ENCODE measurements at regions not wholly inside any gene's neighbourhood (a gene's known extent, or its start where the extent isn't known, plus 50 kb on each side); places are given as distances from the start of the nearest gene placed in this dataset.

DNA sequence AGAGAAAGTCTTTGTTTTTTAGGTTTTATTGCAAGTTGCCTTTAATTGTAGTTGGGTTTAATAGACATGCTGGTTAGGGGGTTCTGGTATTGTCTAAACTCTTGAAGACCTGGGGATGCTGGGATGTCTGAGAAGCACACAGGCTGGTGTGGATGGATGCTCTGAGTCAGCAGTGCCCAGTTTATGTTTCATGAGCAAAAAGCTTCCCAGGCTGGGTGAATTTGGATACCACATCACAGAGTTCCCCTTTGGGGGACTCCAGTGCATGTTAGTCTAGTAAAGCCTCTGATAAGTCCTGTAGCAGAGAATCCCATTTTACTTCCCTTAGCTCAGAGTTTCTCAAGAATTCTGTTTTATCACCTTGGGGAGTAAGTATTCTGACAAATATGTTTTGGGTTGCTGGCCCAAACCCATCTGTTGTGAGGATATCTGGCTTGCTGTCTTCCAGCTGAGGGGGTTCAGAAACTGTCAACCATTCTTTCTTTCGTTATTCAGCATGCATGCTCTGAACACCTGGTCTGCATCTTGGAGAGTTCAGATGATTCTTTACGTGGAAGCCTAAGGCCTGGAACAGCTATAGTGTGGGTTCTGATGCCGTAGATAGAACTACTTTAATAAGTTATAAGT, 509.1 kb downstream of the VRK1 start:
- DNase-seq (no peak), ATAC-seq (no peak)
- no peak overlapping the region for H3K4me3 ChIP-seq (ENCODE audit: low read length)
- no peaks in the 10 kb centered on the region for H3K9me3 ChIP-seq (ENCODE audit: control insufficient read depth, insufficient read depth, low read length)
- Mint-ChIP-seq H3K4me1 (peaks cover 6 to 10% of the 10 kb centered on the region in 2 donors), H3K27ac (no peak overlapping the region), H3K4me3 (no peak overlapping the region), H3K36me3 (no peaks in the 10 kb centered on the region), H3K27me3 (ENCODE audit: low read depth in 2 of 2) (no peaks in the 10 kb centered on the region), H3K9me3 (no peaks in the 10 kb centered on the region)
- H3K36me3 ChIP-seq (ENCODE audit: control insufficient read depth, insufficient read depth, low read length) = no peaks in the 10 kb centered on the region
- H3K27ac ChIP-seq (ENCODE audit: low read length) = no peak overlapping the region
- WGBS (ENCODE audit: insufficient coverage) = 88% methylated on average over 2 of the region's 3 CpGs
- H3K27me3 ChIP-seq (ENCODE audit: control insufficient read depth, insufficient read depth, low read length) = no peaks in the 10 kb centered on the region
- H3K4me1 ChIP-seq (ENCODE audit: control insufficient read depth, insufficient read depth, low read length) = no peaks in the 10 kb centered on the region
- intact Hi-C loops (cut with micrococcal nuclease) = no loop called here
- TF ChIP-seq, protein P1, sequence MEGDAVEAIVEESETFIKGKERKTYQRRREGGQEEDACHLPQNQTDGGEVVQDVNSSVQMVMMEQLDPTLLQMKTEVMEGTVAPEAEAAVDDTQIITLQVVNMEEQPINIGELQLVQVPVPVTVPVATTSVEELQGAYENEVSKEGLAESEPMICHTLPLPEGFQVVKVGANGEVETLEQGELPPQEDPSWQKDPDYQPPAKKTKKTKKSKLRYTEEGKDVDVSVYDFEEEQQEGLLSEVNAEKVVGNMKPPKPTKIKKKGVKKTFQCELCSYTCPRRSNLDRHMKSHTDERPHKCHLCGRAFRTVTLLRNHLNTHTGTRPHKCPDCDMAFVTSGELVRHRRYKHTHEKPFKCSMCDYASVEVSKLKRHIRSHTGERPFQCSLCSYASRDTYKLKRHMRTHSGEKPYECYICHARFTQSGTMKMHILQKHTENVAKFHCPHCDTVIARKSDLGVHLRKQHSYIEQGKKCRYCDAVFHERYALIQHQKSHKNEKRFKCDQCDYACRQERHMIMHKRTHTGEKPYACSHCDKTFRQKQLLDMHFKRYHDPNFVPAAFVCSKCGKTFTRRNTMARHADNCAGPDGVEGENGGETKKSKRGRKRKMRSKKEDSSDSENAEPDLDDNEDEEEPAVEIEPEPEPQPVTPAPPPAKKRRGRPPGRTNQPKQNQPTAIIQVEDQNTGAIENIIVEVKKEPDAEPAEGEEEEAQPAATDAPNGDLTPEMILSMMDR (IDR thresholded peaks at IDR 0.05) = no peak

DNA sequence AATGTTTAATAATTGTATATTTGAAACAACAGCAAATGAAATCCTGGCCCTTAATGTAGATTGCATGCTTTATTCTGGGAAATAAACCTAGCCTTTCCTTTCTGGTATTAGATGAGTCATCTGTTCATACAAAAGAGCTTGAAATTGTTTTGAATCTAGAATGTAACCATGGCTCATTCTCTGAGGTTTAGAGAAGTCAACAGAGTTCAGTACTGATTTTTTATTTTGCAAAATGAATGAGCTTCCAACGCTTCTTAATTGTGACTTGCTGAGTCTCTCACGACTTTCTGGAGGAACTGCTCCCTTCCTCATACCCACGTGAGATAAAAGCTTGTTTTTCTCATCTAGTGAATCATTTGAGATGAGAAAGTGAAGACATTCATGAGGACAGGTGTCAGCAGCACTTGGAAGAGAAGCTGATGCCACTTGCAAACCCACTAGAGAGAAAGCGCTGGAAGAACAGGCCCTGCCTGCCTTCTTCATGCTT, 509.6 kb downstream of the VRK1 start:
- no peaks in the 10 kb centered on the region for H3K4me1 ChIP-seq (ENCODE audit: control insufficient read depth, insufficient read depth, low read length)
- H3K9me3 Mint-ChIP-seq = no peaks in the 10 kb centered on the region
- peaks cover 6 to 15% of the 10 kb centered on the region in 2 donors for H3K4me1 Mint-ChIP-seq
- TF ChIP-seq, protein P1 (IDR thresholded peaks at IDR 0.05) = no peak
- no peaks in the 10 kb centered on the region for H3K9me3 ChIP-seq (ENCODE audit: control insufficient read depth, insufficient read depth, low read length)
- no peak for DNase-seq
- intact Hi-C loops (cut with micrococcal nuclease) = no loop called here
- no peak overlapping the region for H3K27ac ChIP-seq (ENCODE audit: low read length)
- H3K4me3 Mint-ChIP-seq = no peak overlapping the region
- H3K36me3 Mint-ChIP-seq = no peaks in the 10 kb centered on the region
- ATAC-seq = no peak
- H3K4me3 ChIP-seq (ENCODE audit: low read length) = no peak overlapping the region
- H3K27ac Mint-ChIP-seq = no peak overlapping the region
- no peaks in the 10 kb centered on the region for H3K36me3 ChIP-seq (ENCODE audit: control insufficient read depth, insufficient read depth, low read length)
- no peaks in the 10 kb centered on the region for H3K27me3 Mint-ChIP-seq (ENCODE audit: low read depth in 2 of 2)
- H3K27me3 ChIP-seq (ENCODE audit: control insufficient read depth, insufficient read depth, low read length) = no peaks in the 10 kb centered on the region
- 97% methylated on average over 2 of the region's 4 CpGs for WGBS (ENCODE audit: insufficient coverage)

DNA sequence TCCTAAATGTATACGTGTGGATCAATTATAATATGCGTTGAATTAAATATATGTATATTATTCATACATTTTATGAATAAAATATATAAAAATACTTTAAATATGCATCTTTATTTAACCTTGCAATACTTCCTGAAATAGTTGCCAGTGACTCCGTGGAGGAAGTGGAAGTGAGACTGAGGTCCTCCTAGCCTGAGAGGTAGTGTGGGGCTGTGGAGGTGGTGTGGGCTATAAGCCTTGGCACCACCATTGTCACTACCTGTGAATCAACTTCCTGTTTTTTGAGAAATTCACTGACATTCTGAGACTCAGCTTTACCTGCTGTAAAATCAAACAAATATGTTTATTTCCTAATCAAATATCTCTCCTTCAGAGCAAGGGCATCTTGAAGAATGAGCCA, 514.2 kb downstream of the VRK1 start:
- Histone ChIP-seq H3K36me3 (ENCODE audit: control insufficient read depth, insufficient read depth, low read length) (no peaks in the 10 kb centered on the region), H3K9me3 (ENCODE audit: control insufficient read depth, insufficient read depth, low read length) (no peaks in the 10 kb centered on the region), H3K27me3 (ENCODE audit: control insufficient read depth, insufficient read depth, low read length) (no peaks in the 10 kb centered on the region), H3K27ac (ENCODE audit: low read length) (no peak overlapping the region), H3K4me1 (ENCODE audit: control insufficient read depth, insufficient read depth, low read length) (no peaks in the 10 kb centered on the region), H3K4me3 (ENCODE audit: low read length) (no peak overlapping the region)
- WGBS (ENCODE audit: insufficient coverage) = 0% methylated on average over 1 of the region's 3 CpGs
- ATAC-seq = no peak
- no peak for DNase-seq
- intact Hi-C loops (cut with micrococcal nuclease) = no loop called here
- H3K4me1 Mint-ChIP-seq = peaks cover 5 to 16% of the 10 kb centered on the region in 2 donors
- H3K4me3 Mint-ChIP-seq = no peak overlapping the region
- H3K9me3 Mint-ChIP-seq = no peaks in the 10 kb centered on the region
- TF ChIP-seq, protein P1 (IDR thresholded peaks at IDR 0.05) = no peak
- H3K36me3 Mint-ChIP-seq = no peaks in the 10 kb centered on the region
- no peaks in the 10 kb centered on the region for H3K27me3 Mint-ChIP-seq (ENCODE audit: low read depth in 2 of 2)
- no peak overlapping the region for H3K27ac Mint-ChIP-seq

DNA sequence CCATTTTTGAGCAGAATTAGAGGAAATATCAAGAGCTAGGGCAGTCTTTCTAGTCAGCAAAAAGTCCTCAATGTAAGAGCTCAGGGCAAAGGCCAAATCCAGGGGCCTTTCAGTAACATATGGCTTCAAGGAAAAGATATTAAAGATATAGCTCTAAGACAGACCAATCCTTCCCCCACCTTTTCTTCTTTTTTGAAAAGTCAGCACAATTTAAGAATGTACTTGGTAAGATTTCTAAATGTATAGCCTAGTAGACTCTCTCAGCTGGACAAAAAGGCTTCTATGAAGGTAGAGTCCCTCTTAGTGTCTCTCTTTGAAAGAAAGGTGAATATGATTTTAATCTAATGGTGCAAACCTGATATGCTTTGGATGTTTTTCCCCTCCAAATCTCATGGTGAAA, 515.7 kb downstream of the VRK1 start:
- intact Hi-C loops (cut with micrococcal nuclease) = no loop called here
- Mint-ChIP-seq H3K9me3 (no peaks in the 10 kb centered on the region), H3K4me1 (peaks cover 5 to 6% of the 10 kb centered on the region in 2 donors), H3K36me3 (no peaks in the 10 kb centered on the region), H3K27ac (no peak overlapping the region), H3K4me3 (no peak overlapping the region), H3K27me3 (ENCODE audit: low read depth in 2 of 2) (no peaks in the 10 kb centered on the region)
- Histone ChIP-seq H3K9me3 (ENCODE audit: control insufficient read depth, insufficient read depth, low read length) (no peaks in the 10 kb centered on the region), H3K4me3 (ENCODE audit: low read length) (no peak overlapping the region), H3K4me1 (ENCODE audit: control insufficient read depth, insufficient read depth, low read length) (no peaks in the 10 kb centered on the region), H3K27ac (ENCODE audit: low read length) (no peak overlapping the region), H3K36me3 (ENCODE audit: control insufficient read depth, insufficient read depth, low read length) (no peaks in the 10 kb centered on the region), H3K27me3 (ENCODE audit: control insufficient read depth, insufficient read depth, low read length) (no peaks in the 10 kb centered on the region)
- no peak for DNase-seq
- TF ChIP-seq, protein P1 (IDR thresholded peaks at IDR 0.05) = no peak
- no peak for ATAC-seq
